SK-N-SH (cell line): ENCODE measurements at regions not wholly inside any gene's neighbourhood (a gene's known extent, or its start where the extent isn't known, plus 50 kb on each side); places are given as distances from the start of the nearest gene placed in this dataset.

Experiments used
- CTCF ChIA-PET: fragments of 300-600, 350-600 bp; formaldehyde crosslinking; extraction: SDS; loops from one replicate; lab custom pipeline; 2021; lab: Yijun Ruan, JAX
- POLR2A ChIA-PET: fragments of 350-600 bp; sonication (Branson Sonifier 250); formaldehyde crosslinking; extraction: SDS; loops from one replicate; lab custom pipeline; 2020; ENCODE audit warnings: antibody characterized with exemption, inconsistent platforms; lab: Yijun Ruan, JAX
- DNase-seq: peaks from one replicate; pipeline ENCODE4 v3.0.0; 2012
- H2AFZ ChIP-seq: fragments of 200-600 bp; sonication (generic); 2 replicates; pipeline ENCODE4 v1.8.1; 2016; ENCODE audit warnings: antibody characterized with exemption, mild to moderate bottlenecking, low read depth
- H3F3A ChIP-seq: fragments of 200-600 bp; sonication (generic); replicated peaks from 2 replicates; pipeline ENCODE3; 2016; ENCODE audit warnings: antibody characterized with exemption, mild to moderate bottlenecking; ENCODE audit not compliant: insufficient read depth
- H3K27ac ChIP-seq, 2 experiments: fragments of 200-500 bp in 1 of 2; fragments of 200-600 bp in 1 of 2; sonication (Bioruptor generic) in 1 of 2; sonication (generic), shearing (Covaris generic) in 1 of 2; 2 replicates each; pipeline versions ENCODE4 v1.5.1 to v1.6.1; 2014 to 2016; ENCODE audit warnings: low read depth in 2 of 2, inconsistent platforms in 1 of 2, low read length in 1 of 2, mild to moderate bottlenecking in 1 of 2, mixed read lengths in 1 of 2
- H3K27me3 ChIP-seq: fragments of 200-600 bp; sonication (generic), shearing (Covaris generic); 2 replicates; pipeline ENCODE4 v1.6.1; 2016; ENCODE audit warnings: mixed run types; ENCODE audit not compliant: insufficient read depth
- H3K36me3 ChIP-seq, 2 experiments: fragments of 200-500 bp in 1 of 2; fragments of 200-600 bp in 1 of 2; sonication (Bioruptor generic) in 1 of 2; sonication (generic) in 1 of 2; replicated peaks in 1 of 2; 2 replicates each; pipeline versions ENCODE3 to v1.5.1; 2014 to 2016; ENCODE audit warnings: low read length in 1 of 2, mild to moderate bottlenecking in 1 of 2; ENCODE audit not compliant: insufficient read depth in 2 of 2, control insufficient read depth in 1 of 2
- H3K4me1 ChIP-seq, 2 experiments: fragments of 200-500 bp in 1 of 2; fragments of 200-600 bp in 1 of 2; sonication (Bioruptor generic) in 1 of 2; sonication (generic), shearing (Covaris generic) in 1 of 2; 2 replicates each; pipeline versions ENCODE4 v1.5.1 to v1.6.1; 2014 to 2016; ENCODE audit warnings: low read depth in 1 of 2, low read length in 1 of 2, mixed run types in 1 of 2; ENCODE audit not compliant: insufficient read depth in 2 of 2, control insufficient read depth in 1 of 2
- H3K4me2 ChIP-seq: fragments of 200-600 bp; sonication (generic), shearing (Covaris generic); 2 replicates; pipeline ENCODE4 v1.6.1; 2017; ENCODE audit warnings: mixed run types
- H3K4me3 ChIP-seq, 2 experiments: fragments of 200-500 bp in 1 of 2; fragments of 200-600 bp in 1 of 2; sonication (Bioruptor generic) in 1 of 2; sonication (generic), shearing (Covaris generic) in 1 of 2; 2 replicates each; pipeline versions ENCODE4 v1.5.1 to v1.8.1; 2014 to 2016; ENCODE audit warnings: low read depth in 2 of 2, inconsistent platforms in 1 of 2, low read length in 1 of 2, mild to moderate bottlenecking in 1 of 2, mixed read lengths in 1 of 2, moderate library complexity in 1 of 2
- H3K79me2 ChIP-seq: fragments of 200-600 bp; sonication (generic); 2 replicates; pipeline ENCODE4 v1.8.1; 2017; ENCODE audit warnings: mild to moderate bottlenecking; ENCODE audit not compliant: insufficient read depth
- H3K9ac ChIP-seq: fragments of 200-600 bp; sonication (generic); 2 replicates; pipeline ENCODE4 v1.6.1; 2017; ENCODE audit warnings: mixed run types
- H3K9me2 ChIP-seq: fragments of 200-600 bp; sonication (generic); 2 replicates; pipeline ENCODE4 v1.6.1; 2017; ENCODE audit warnings: mixed run types
- H3K9me3 ChIP-seq: fragments of 200-600 bp; sonication (generic); 2 replicates; pipeline ENCODE4 v1.6.1; 2017; ENCODE audit warnings: mixed run types, mild to moderate bottlenecking, moderate library complexity
- H4K20me1 ChIP-seq: fragments of 200-600 bp; sonication (generic); 2 replicates; pipeline ENCODE4 v1.6.1; 2017; ENCODE audit warnings: mild to moderate bottlenecking, mixed run types; ENCODE audit not compliant: insufficient read depth
- CHD2 ChIP-seq: fragments of 150-350 bp; IDR thresholded peaks from 2 replicates; pipeline ENCODE4 v1.6.1; 2018; ENCODE audit warnings: low read length; ENCODE audit not compliant: partially characterized antibody
- ELF1 ChIP-seq: IDR thresholded peaks from 2 replicates; pipeline ENCODE4 v1.4.0; 2012
- EP300 ChIP-seq, 2 experiments: IDR thresholded peaks; 2 replicates each; pipeline versions ENCODE4 v1.4.0 to v1.6.1; 2012; ENCODE audit warnings: borderline replicate concordance in 1 of 2, low read depth in 1 of 2, low read length in 1 of 2
- EZH2phosphoT487 ChIP-seq: fragments of 200-600 bp; sonication (generic); IDR thresholded peaks from 2 replicates; pipeline ENCODE4 v1.6.1; 2017; ENCODE audit warnings: low read depth, mixed run types, mild to moderate bottlenecking, antibody characterized with exemption, moderate library complexity, borderline replicate concordance
- FOSL2 ChIP-seq: IDR thresholded peaks from 2 replicates; pipeline ENCODE4 v1.4.0; 2012; ENCODE audit warnings: low read depth, mild to moderate bottlenecking, moderate library complexity, borderline replicate concordance
- FOXM1 ChIP-seq: IDR thresholded peaks from 2 replicates; pipeline ENCODE4 v1.4.0; 2012; ENCODE audit warnings: low read depth, mild to moderate bottlenecking
- GABPA ChIP-seq: IDR thresholded peaks from 2 replicates; pipeline ENCODE4 v1.4.0; 2012; ENCODE audit warnings: low read depth, mild to moderate bottlenecking
- GATA2 ChIP-seq: sonication (generic); formaldehyde crosslinking; IDR thresholded peaks from 2 replicates; pipeline ENCODE4 v1.5.0; 2020; ENCODE audit warnings: mild to moderate bottlenecking, missing genetic modification reagents
- JUND ChIP-seq: IDR thresholded peaks from 2 replicates; pipeline ENCODE4 v1.4.0; 2012
- MAX ChIP-seq: IDR thresholded peaks from 2 replicates; pipeline ENCODE4 v1.4.0; 2012; ENCODE audit warnings: low read depth
- MXI1 ChIP-seq: IDR thresholded peaks from 2 replicates; pipeline ENCODE4 v1.6.1; 2012; ENCODE audit warnings: mild to moderate bottlenecking, low read depth, low read length, improper control_type of control experiment
- NRF1 ChIP-seq: IDR thresholded peaks from 2 replicates; pipeline ENCODE4 v1.6.1; 2012; ENCODE audit warnings: low read depth, mild to moderate bottlenecking, low read length
- PBX3 ChIP-seq: IDR thresholded peaks from 2 replicates; pipeline ENCODE4; 2012
- RAD21 ChIP-seq: IDR thresholded peaks from 2 replicates; pipeline ENCODE4 v1.6.1; 2012; ENCODE audit warnings: mild to moderate bottlenecking, low read length
- RCOR1 ChIP-seq: fragments of 150-350 bp; IDR thresholded peaks from 2 replicates; pipeline ENCODE4 v1.6.1; 2017; ENCODE audit warnings: antibody characterized with exemption, low read length
- RFX5 ChIP-seq: IDR thresholded peaks from 2 replicates; pipeline ENCODE4 v1.6.1; 2012; ENCODE audit warnings: mild to moderate bottlenecking, improper control_type of control experiment, low read length
- SIN3A ChIP-seq: IDR thresholded peaks from 2 replicates; pipeline ENCODE4 v1.6.1; 2012; ENCODE audit warnings: low read depth, mild to moderate bottlenecking, low read length, moderate library complexity, borderline replicate concordance
- SMC3 ChIP-seq: IDR thresholded peaks from 2 replicates; pipeline ENCODE4 v1.6.1; 2012; ENCODE audit warnings: low read depth, low read length, improper control_type of control experiment
- TAF1 ChIP-seq: IDR thresholded peaks from 2 replicates; pipeline ENCODE4 v1.6.1; 2012; ENCODE audit warnings: low read depth, mild to moderate bottlenecking, low read length, moderate library complexity, borderline replicate concordance
- TCF12 ChIP-seq: IDR thresholded peaks from 2 replicates; pipeline ENCODE4 v1.4.0; 2012
- TEAD4 ChIP-seq: IDR thresholded peaks from 2 replicates; pipeline ENCODE4 v1.4.0; 2012; ENCODE audit warnings: mild to moderate bottlenecking, borderline replicate concordance; ENCODE audit not compliant: insufficient read depth
- USF2 ChIP-seq: fragments of 150-350 bp; IDR thresholded peaks from 2 replicates; pipeline ENCODE4 v1.6.1; 2017; ENCODE audit warnings: antibody characterized with exemption, low read length, low read depth, borderline replicate concordance
- YY1 ChIP-seq: IDR thresholded peaks from 2 replicates; pipeline ENCODE4 v1.4.0; 2012; ENCODE audit warnings: low read depth, mild to moderate bottlenecking
- WGBS: methylation state at CpG from one replicate; pipeline ENCODE4 v1.1.6; 2017; ENCODE audit warnings: low lambda C conversion rate; 5-methylcytosine and 5-hydroxymethylcytosine counted together

GRCh38 chr18:38421021-38421420 lies 855.4 kb upstream of the CELF4 start:
- no peaks in the 10 kb centered on the region for H4K20me1 ChIP-seq
- no peak overlapping the region for H3K4me2 ChIP-seq
- H2AFZ ChIP-seq = no peak overlapping the region
- H3K36me3 ChIP-seq = no peaks in the 10 kb centered on the region
- no peaks in the 10 kb centered on the region for H3K27me3 ChIP-seq
- no peak overlapping the region for H3K9ac ChIP-seq
- H3K4me1 ChIP-seq = no peaks in the 10 kb centered on the region
- no peaks in the 10 kb centered on the region for H3K9me2 ChIP-seq
- no peaks in the 10 kb centered on the region for H3K79me2 ChIP-seq
- DNase-seq = no peak
- H3F3A ChIP-seq = no peaks in the 10 kb centered on the region
- no peak for TF ChIP-seq GABPA
- TF ChIP-seq MXI1 = no peak
- TF ChIP-seq YY1 = no peak
- TF ChIP-seq EZH2phosphoT487 = no peak
- no peak for TF ChIP-seq RFX5
- no peak for TF ChIP-seq NRF1
- no peak for TF ChIP-seq FOSL2
- TF ChIP-seq, all 33 proteins: peak for 0
- no peak overlapping the region for H3K27ac ChIP-seq
- ChIA-PET POLR2A (no interaction called here), CTCF (no interaction called here)
- no peak overlapping the region for H3K4me3 ChIP-seq
- 27% methylated on average over 8 of the region's 10 CpGs for WGBS
- H3K9me3 ChIP-seq = no peaks in the 10 kb centered on the region; the same call in 1 of the 2 replicates

GRCh38 chr18:38420611-38421010 lies 855.0 kb upstream of the CELF4 start:
- H3K4me3 ChIP-seq = no peak overlapping the region
- TF ChIP-seq TAF1 (no peak), ELF1 (no peak), EP300 (IDR thresholded peaks at IDR 0.05; ENCODE audit: borderline replicate concordance in 1 of 2, low read depth in 1 of 2, low read length in 1 of 2) (no peak), MAX (no peak), FOXM1 (no peak), RAD21 (no peak), JUND (no peak), USF2 (no peak), PBX3 (no peak), FOSL2 (no peak), SIN3A (no peak), TEAD4 (no peak), GATA2 (no peak), YY1 (no peak), SMC3 (no peak), CHD2 (no peak), EZH2phosphoT487 (no peak), RCOR1 (no peak), TCF12 (no peak)
- H3K27ac ChIP-seq = no peak overlapping the region
- no peak overlapping the region for H3K4me2 ChIP-seq
- H3F3A ChIP-seq = no peaks in the 10 kb centered on the region
- no peaks in the 10 kb centered on the region for H3K79me2 ChIP-seq
- no peak overlapping the region for H3K9ac ChIP-seq
- H4K20me1 ChIP-seq = no peaks in the 10 kb centered on the region
- no peaks in the 10 kb centered on the region; the same call in 1 of the 2 replicates for H3K9me3 ChIP-seq
- CTCF ChIA-PET = no interaction called here
- H3K4me1 ChIP-seq = no peaks in the 10 kb centered on the region
- H3K27me3 ChIP-seq = no peaks in the 10 kb centered on the region
- H3K9me2 ChIP-seq = no peaks in the 10 kb centered on the region
- H2AFZ ChIP-seq = no peak overlapping the region
- DNase-seq = no peak
- 11% methylated on average over 3 of the region's 3 CpGs for WGBS
- POLR2A ChIA-PET = no interaction called here
- H3K36me3 ChIP-seq = no peaks in the 10 kb centered on the region
